MCF 10A (cell line): ENCODE measurements at regions not wholly inside any gene's neighbourhood (a gene's known extent, or its start where the extent isn't known, plus 50 kb on each side); places are given as distances from the start of the nearest gene placed in this dataset.

Experiments
- BruUV-seq: library from RNA; stranded (reverse); fragments of 400-500 nt; replicated peaks from 2 replicates; lab custom pipeline; 2021; lab: Mats Ljungman, UMichigan
- CTCF ChIA-PET: fragments of 300-600 bp; sonication (Branson Sonifier 250); formaldehyde crosslinking; extraction: SDS; loops from one replicate; lab custom pipeline; 2021; ENCODE audit warnings: antibody characterized with exemption, inconsistent platforms; lab: Yijun Ruan, JAX
- POLR2A ChIA-PET: fragments of 300-600, 350-650 bp; sonication (Branson Sonifier 250); formaldehyde crosslinking; extraction: SDS; loops from one replicate; lab custom pipeline; 2020; ENCODE audit warnings: antibody characterized with exemption, inconsistent platforms; lab: Yijun Ruan, JAX
- DNase-seq: peaks from one replicate; pipeline ENCODE4 v3.0.0-alpha.2; 2018; ENCODE audit not compliant: unreplicated experiment
- H3K27ac Mint-ChIP-seq: one replicate; pipeline ENCODE4 v1.8.0; 2022; ENCODE audit warnings: mild to moderate bottlenecking, low read depth, mixed read lengths; ENCODE audit not compliant: unreplicated experiment
- H3K27me3 Mint-ChIP-seq: one replicate; pipeline ENCODE4 v1.8.0; 2022; ENCODE audit warnings: mixed read lengths; ENCODE audit not compliant: insufficient read depth, unreplicated experiment
- H3K36me3 Mint-ChIP-seq: one replicate; pipeline ENCODE4 v1.8.0; 2022; ENCODE audit warnings: mild to moderate bottlenecking, moderate library complexity, mixed read lengths; ENCODE audit not compliant: insufficient read depth, unreplicated experiment
- H3K4me1 Mint-ChIP-seq: one replicate; pipeline ENCODE4 v1.8.0; 2022; ENCODE audit warnings: mixed read lengths; ENCODE audit not compliant: insufficient read depth, unreplicated experiment
- H3K4me3 Mint-ChIP-seq: one replicate; pipeline ENCODE4 v1.8.0; 2022; ENCODE audit warnings: mild to moderate bottlenecking, moderate library complexity, mixed read lengths; ENCODE audit not compliant: unreplicated experiment
- H3K9me3 Mint-ChIP-seq: one replicate; pipeline ENCODE4 v1.8.0; 2022; ENCODE audit warnings: mixed read lengths; ENCODE audit not compliant: unreplicated experiment
- CTCF ChIP-seq: fragments of 200-600 bp; IDR thresholded peaks from one replicate; pipeline ENCODE4 v1.8.0; 2022; ENCODE audit warnings: antibody characterized with exemption, mild to moderate bottlenecking; ENCODE audit not compliant: unreplicated experiment
- intact Hi-C: fragments of 100-400 bp; cut with micrococcal nuclease; formaldehyde crosslinking; loops from 2 replicates; pipeline ENCODE4 v1.14.1; 2022

- POLR2A ChIA-PET: no interaction called here
- no peak overlapping the region for H3K27ac Mint-ChIP-seq
- CTCF ChIA-PET: interaction anchor here (1.0 kb wide), 1 partner anchor 20 kb away, joined by 3 read pairs; no protein-coding TSS in a partner anchor
- TF ChIP-seq CTCF: no peak
- H3K9me3 Mint-ChIP-seq: no peaks in the 10 kb centered on the region
- intact Hi-C loops: no loop called here
- H3K36me3 Mint-ChIP-seq: no peaks in the 10 kb centered on the region
- no peak for DNase-seq
- no peaks in the 10 kb centered on the region for H3K4me1 Mint-ChIP-seq
- H3K4me3 Mint-ChIP-seq: no peak overlapping the region
- H3K27me3 Mint-ChIP-seq: no peaks in the 10 kb centered on the region
- BruUV-seq: no TSS peak
Observed at GRCh38 chr13:90552702-90553101, 794.8 kb upstream of the MIR17HG start.

- no peaks in the 10 kb centered on the region for H3K27me3 Mint-ChIP-seq
- POLR2A ChIA-PET: interaction anchor here (0.6 kb wide), 1 partner anchor 321 kb away, joined by 3 read pairs; no protein-coding TSS in a partner anchor
- DNase-seq: no peak
- no peak for TF ChIP-seq CTCF
- H3K4me3 Mint-ChIP-seq: no peak overlapping the region
- intact Hi-C loops: no loop called here
- no TSS peak for BruUV-seq
- no peaks in the 10 kb centered on the region for H3K36me3 Mint-ChIP-seq
- H3K9me3 Mint-ChIP-seq: no peaks in the 10 kb centered on the region
- no peaks in the 10 kb centered on the region for H3K4me1 Mint-ChIP-seq
- H3K27ac Mint-ChIP-seq: no peak overlapping the region
- CTCF ChIA-PET: interaction anchor here (1.0 kb wide), 1 partner anchor 19 kb away, joined by 3 read pairs; no protein-coding TSS in a partner anchor
Observed at GRCh38 chr13:90553159-90553558, 794.3 kb upstream of the MIR17HG start.

- DNase-seq: no peak
- Mint-ChIP-seq H3K36me3 (no peaks in the 10 kb centered on the region), H3K4me1 (peaks cover 4% of the 10 kb centered on the region), H3K4me3 (no peak overlapping the region), H3K9me3 (no peaks in the 10 kb centered on the region), H3K27ac (no peak overlapping the region), H3K27me3 (no peaks in the 10 kb centered on the region)
- POLR2A ChIA-PET: interaction anchor here (0.6 kb wide), 1 partner anchor 9 kb away, joined by 3 read pairs; no protein-coding TSS in a partner anchor
- CTCF ChIA-PET: interaction anchor here (0.5 kb wide), 1 partner anchor 35 kb away, joined by 4 read pairs; no protein-coding TSS in a partner anchor
- no TSS peak for BruUV-seq
- TF ChIP-seq CTCF: no peak
- intact Hi-C loops: no loop called here
Observed at GRCh38 chr13:90557626-90558025, 789.9 kb upstream of the MIR17HG start.

GRCh38 chr13:90562443-90562842 is 785.0 kb upstream of the MIR17HG start:
- peaks cover 5% of the 10 kb centered on the region for H3K4me1 Mint-ChIP-seq
- no TSS peak for BruUV-seq
- TF ChIP-seq CTCF: no peak
- H3K27me3 Mint-ChIP-seq: no peaks in the 10 kb centered on the region
- H3K4me3 Mint-ChIP-seq: no peak overlapping the region
- H3K36me3 Mint-ChIP-seq: no peaks in the 10 kb centered on the region
- no peaks in the 10 kb centered on the region for H3K9me3 Mint-ChIP-seq
- intact Hi-C loops: no loop called here
- no peak for DNase-seq
- ChIA-PET CTCF (no interaction called here), POLR2A (no interaction called here)
- H3K27ac Mint-ChIP-seq: no peak overlapping the region
